Keratinocyte (primary cell): ENCODE measurements at regions not wholly inside any gene's neighbourhood (a gene's known extent, or its start where the extent isn't known, plus 50 kb on each side); places are given as distances from the start of the nearest gene placed in this dataset.
"Not testable (repeated sequence)": the region's sequence is repeated elsewhere in the genome, so short reads cannot be mapped to it uniquely, and the experiment has no call there.

Source experiments
- DNase-seq: peaks from one replicate; pipeline ENCODE4 v3.0.0-alpha.2; 2011; ENCODE audit warnings: low read depth, missing footprints, low spot score
- FAIRE-seq: peaks from 2 replicates; lab custom pipeline; 2011; peaks lifted over from hg19 to GRCh38; lab: Jason Lieb, UNC
- H2AFZ ChIP-seq: 2 replicates; pipeline ENCODE4 v1.6.0; 2012; ENCODE audit warnings: low read length, control low read depth, inconsistent platforms; ENCODE audit not compliant: control insufficient read depth
- H3K27ac ChIP-seq: 2 replicates; pipeline ENCODE4 v1.5.1; 2011; ENCODE audit warnings: low read length; ENCODE audit not compliant: control insufficient read depth, insufficient read depth
- H3K27me3 ChIP-seq: 3 replicates; pipeline ENCODE4 v1.6.0; 2011; ENCODE audit warnings: low read length; ENCODE audit not compliant: control insufficient read depth, insufficient read depth; ENCODE audit errors: extremely low read depth
- H3K36me3 ChIP-seq, 2 experiments: 2 replicates in 1 of 2; 3 replicates in 1 of 2; pipeline ENCODE4 v1.5.1; 2011; ENCODE audit warnings: low read length in 2 of 2, mild to moderate bottlenecking in 1 of 2; ENCODE audit not compliant: control insufficient read depth in 2 of 2, insufficient read depth in 2 of 2; ENCODE audit errors: extremely low read depth in 1 of 2
- H3K4me1 ChIP-seq: 3 replicates; pipeline ENCODE4 v1.5.1; 2011; ENCODE audit warnings: low read length; ENCODE audit not compliant: control insufficient read depth, insufficient read depth; ENCODE audit errors: extremely low read depth
- H3K4me2 ChIP-seq: 3 replicates; pipeline ENCODE4 v1.6.0; 2011; ENCODE audit warnings: low read depth, low read length; ENCODE audit not compliant: control insufficient read depth, insufficient read depth; ENCODE audit errors: extremely low read depth
- H3K4me3 ChIP-seq, 3 experiments: fragments of 200-600 bp in 1 of 3; sonication (generic) in 1 of 3; 2 replicates in 2 of 3; 3 replicates in 1 of 3; pipeline ENCODE4 v1.5.1; 2011 to 2016; ENCODE audit warnings: low read length in 3 of 3, mild to moderate bottlenecking in 3 of 3, control low read depth in 2 of 3, inconsistent platforms in 1 of 3, low read depth in 1 of 3, mixed read lengths in 1 of 3, mixed run types in 1 of 3, moderate library complexity in 1 of 3; ENCODE audit not compliant: control insufficient read depth in 2 of 3, insufficient read depth in 2 of 3; ENCODE audit errors: extremely low read depth in 1 of 3
- H3K79me2 ChIP-seq: 2 replicates; pipeline ENCODE4 v1.6.0; 2012; ENCODE audit warnings: low read length; ENCODE audit not compliant: control insufficient read depth, insufficient read depth
- H3K9ac ChIP-seq: 3 replicates; pipeline ENCODE4 v1.6.0; 2011; ENCODE audit warnings: low read length; ENCODE audit not compliant: control insufficient read depth, insufficient read depth; ENCODE audit errors: extremely low read depth
- H3K9me1 ChIP-seq: 3 replicates; pipeline ENCODE4 v1.6.0; 2011; ENCODE audit warnings: low read length; ENCODE audit not compliant: control insufficient read depth, insufficient read depth; ENCODE audit errors: extremely low read depth
- H3K9me3 ChIP-seq: 2 replicates; pipeline ENCODE4 v1.5.1; 2012; ENCODE audit warnings: low read depth, low read length; ENCODE audit not compliant: control insufficient read depth
- H4K20me1 ChIP-seq: 3 replicates; pipeline ENCODE4 v1.6.0; 2011; ENCODE audit warnings: low read length; ENCODE audit not compliant: control insufficient read depth, insufficient read depth; ENCODE audit errors: extremely low read depth
- EZH2 ChIP-seq: IDR thresholded peaks from one replicate; pipeline ENCODE4 v1.6.1; 2012; ENCODE audit warnings: inconsistent platforms, mild to moderate bottlenecking, low read length, moderate library complexity
- dilution Hi-C: fragments of 300-500 bp; cut with MboI; formaldehyde crosslinking; loops from one replicate; pipeline ENCODE4 v1.7.0; 2020; ENCODE audit warnings: low sequenced_read_pairs; ENCODE audit not compliant: extremely low pct_ligation_motif_present
- TF ChIP-seq, protein P1 (sequence below), 3 experiments: IDR thresholded peaks in 1 of 3; conservative IDR thresholded peaks in 1 of 3; optimal IDR thresholded peaks in 1 of 3; 2 replicates in 2 of 3; 3 replicates in 1 of 3; pipeline versions ENCODE3 to v1.5.1; 2011; ENCODE audit warnings: low read length in 3 of 3, mild to moderate bottlenecking in 3 of 3, moderate library complexity in 2 of 3, control low read depth in 1 of 3, inconsistent platforms in 1 of 3; ENCODE audit not compliant: insufficient read depth in 2 of 3; ENCODE audit errors: extremely low read depth in 1 of 3

DNA sequence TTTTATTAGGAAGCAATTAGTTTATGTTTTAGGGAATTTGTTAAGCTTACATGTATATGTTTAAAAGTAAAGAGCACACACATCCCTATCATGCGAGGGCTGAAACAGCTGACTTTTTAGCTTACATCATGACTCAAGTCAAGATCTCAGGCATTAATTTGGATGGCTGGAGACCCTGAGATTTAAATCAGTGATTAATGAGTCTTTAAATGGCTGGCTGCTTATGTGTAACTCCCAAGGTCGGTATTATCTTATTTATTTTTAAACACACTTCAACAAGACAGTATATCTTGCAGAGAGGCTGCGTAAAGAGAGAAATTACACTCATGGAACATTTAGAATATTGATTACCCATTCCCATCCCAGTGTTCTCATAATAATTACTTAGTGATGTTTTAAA lies 169.4 kb downstream of the KBTBD8 start:
- TF ChIP-seq, protein P1, sequence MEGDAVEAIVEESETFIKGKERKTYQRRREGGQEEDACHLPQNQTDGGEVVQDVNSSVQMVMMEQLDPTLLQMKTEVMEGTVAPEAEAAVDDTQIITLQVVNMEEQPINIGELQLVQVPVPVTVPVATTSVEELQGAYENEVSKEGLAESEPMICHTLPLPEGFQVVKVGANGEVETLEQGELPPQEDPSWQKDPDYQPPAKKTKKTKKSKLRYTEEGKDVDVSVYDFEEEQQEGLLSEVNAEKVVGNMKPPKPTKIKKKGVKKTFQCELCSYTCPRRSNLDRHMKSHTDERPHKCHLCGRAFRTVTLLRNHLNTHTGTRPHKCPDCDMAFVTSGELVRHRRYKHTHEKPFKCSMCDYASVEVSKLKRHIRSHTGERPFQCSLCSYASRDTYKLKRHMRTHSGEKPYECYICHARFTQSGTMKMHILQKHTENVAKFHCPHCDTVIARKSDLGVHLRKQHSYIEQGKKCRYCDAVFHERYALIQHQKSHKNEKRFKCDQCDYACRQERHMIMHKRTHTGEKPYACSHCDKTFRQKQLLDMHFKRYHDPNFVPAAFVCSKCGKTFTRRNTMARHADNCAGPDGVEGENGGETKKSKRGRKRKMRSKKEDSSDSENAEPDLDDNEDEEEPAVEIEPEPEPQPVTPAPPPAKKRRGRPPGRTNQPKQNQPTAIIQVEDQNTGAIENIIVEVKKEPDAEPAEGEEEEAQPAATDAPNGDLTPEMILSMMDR (optimal IDR thresholded peaks at IDR 0.05 in 1 of 3, IDR thresholded peaks at IDR 0.05 in 1 of 3, conservative IDR thresholded peaks at IDR 0.05 in 1 of 3; ENCODE audit: extremely low read depth in 1 of 3, insufficient read depth in 2 of 3, low read length in 3 of 3) = no peak
- TF ChIP-seq EZH2 = no peak
- Histone ChIP-seq H2AFZ (no peak overlapping the region), H3K4me1 (no peaks in the 10 kb centered on the region), H3K9ac (no peak overlapping the region), H4K20me1 (no peaks in the 10 kb centered on the region), H3K4me3 (no peak overlapping the region), H3K79me2 (no peaks in the 10 kb centered on the region), H3K9me1 (no peaks in the 10 kb centered on the region), H3K27me3 (no peaks in the 10 kb centered on the region), H3K27ac (no peak overlapping the region), H3K4me2 (no peak overlapping the region), H3K9me3 (no peaks in the 10 kb centered on the region), H3K36me3 (no peaks in the 10 kb centered on the region)
- DNase-seq = no peak
- FAIRE-seq = no peak
- dilution Hi-C loops = no loop called here

- dilution Hi-C loops = no loop called here
These were observed 173.7 kb downstream of the KBTBD8 start for GRCh38 chr3:67171841-67172240.

DNA sequence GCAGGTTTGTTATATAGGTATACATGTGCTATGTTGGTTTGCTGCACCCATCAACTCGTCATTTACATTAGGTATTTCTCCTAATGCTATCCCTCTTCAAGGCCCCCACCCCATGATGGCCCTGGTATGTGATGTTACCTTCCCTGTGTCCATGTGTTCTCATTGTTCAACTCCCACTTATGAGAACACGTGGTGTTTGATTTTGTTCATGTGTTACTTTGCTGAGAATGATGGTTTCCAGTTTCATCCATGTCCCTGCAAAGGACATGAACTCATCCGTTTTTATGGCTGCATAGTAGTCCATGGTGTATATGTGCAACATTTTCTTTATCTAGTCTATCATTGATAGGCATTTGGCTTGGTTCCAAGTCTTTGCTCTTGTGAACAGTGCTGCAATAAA lies 175.0 kb downstream of the KBTBD8 start:
- not testable (repeated sequence) for FAIRE-seq

More at GRCh38 chr3:67171841-67172240, 173.7 kb downstream of the KBTBD8 start:
- no peaks in the 10 kb centered on the region for H3K9me1 ChIP-seq
- H3K27ac ChIP-seq = no peak overlapping the region
- H3K36me3 ChIP-seq = no peaks in the 10 kb centered on the region
- H3K9ac ChIP-seq = no peak overlapping the region
- H3K4me1 ChIP-seq = no peaks in the 10 kb centered on the region
- H3K79me2 ChIP-seq = no peaks in the 10 kb centered on the region
- no peak for FAIRE-seq
- H2AFZ ChIP-seq = no peak overlapping the region
- no peak overlapping the region for H3K4me3 ChIP-seq
- H4K20me1 ChIP-seq = no peaks in the 10 kb centered on the region
- no peak for DNase-seq
- H3K27me3 ChIP-seq = no peaks in the 10 kb centered on the region
- TF ChIP-seq, protein P1 (optimal IDR thresholded peaks at IDR 0.05 in 1 of 3, IDR thresholded peaks at IDR 0.05 in 1 of 3, conservative IDR thresholded peaks at IDR 0.05 in 1 of 3; ENCODE audit: extremely low read depth in 1 of 3, insufficient read depth in 2 of 3, low read length in 3 of 3) = no peak
- no peak for TF ChIP-seq EZH2
- no peak overlapping the region for H3K4me2 ChIP-seq
- no peaks in the 10 kb centered on the region for H3K9me3 ChIP-seq

More for the DNA sequence above, 175.0 kb downstream of the KBTBD8 start:
- H3K36me3 ChIP-seq, H3K9me3 ChIP-seq, H3K4me2 ChIP-seq, H2AFZ ChIP-seq, H3K9me1 ChIP-seq, H3K27ac ChIP-seq, H3K79me2 ChIP-seq, H4K20me1 ChIP-seq, H3K27me3 ChIP-seq, dilution Hi-C loops, H3K9ac ChIP-seq, H3K4me3 ChIP-seq, H3K4me1 ChIP-seq, DNase-seq: not testable (repeated sequence)
